ENCODE measurements at regions not wholly inside any gene's neighbourhood (a gene's known extent, or its start where the extent isn't known, plus 50 kb on each side); places are given as distances from the start of the nearest gene placed in this dataset.
"Not testable (repeated sequence)": the region's sequence is repeated elsewhere in the genome, so short reads cannot be mapped to it uniquely, and the experiment has no call there.

DNA sequence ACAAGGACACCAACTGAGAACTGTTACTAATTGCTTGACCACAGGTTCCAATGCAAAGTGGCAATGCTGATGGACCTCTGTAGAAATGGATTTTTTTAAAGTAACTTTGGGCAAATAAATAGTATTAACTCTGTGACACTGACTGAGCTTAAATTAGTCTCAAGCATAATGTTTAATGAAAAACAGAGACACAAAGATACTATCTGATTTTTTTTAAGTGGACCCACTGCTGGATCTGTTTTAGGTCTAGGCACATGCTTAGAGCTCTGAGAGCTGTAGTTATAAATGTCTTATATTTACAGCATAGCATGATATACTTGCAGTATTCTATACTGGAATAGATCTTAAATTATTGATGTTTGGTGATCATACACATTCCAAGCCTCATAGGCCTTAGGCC lies 481.6 kb upstream of the LRRC7 start:
- TF ChIP-seq POLR2A (IDR thresholded peaks at IDR 0.05): no peak
- TF ChIP-seq, protein P1, sequence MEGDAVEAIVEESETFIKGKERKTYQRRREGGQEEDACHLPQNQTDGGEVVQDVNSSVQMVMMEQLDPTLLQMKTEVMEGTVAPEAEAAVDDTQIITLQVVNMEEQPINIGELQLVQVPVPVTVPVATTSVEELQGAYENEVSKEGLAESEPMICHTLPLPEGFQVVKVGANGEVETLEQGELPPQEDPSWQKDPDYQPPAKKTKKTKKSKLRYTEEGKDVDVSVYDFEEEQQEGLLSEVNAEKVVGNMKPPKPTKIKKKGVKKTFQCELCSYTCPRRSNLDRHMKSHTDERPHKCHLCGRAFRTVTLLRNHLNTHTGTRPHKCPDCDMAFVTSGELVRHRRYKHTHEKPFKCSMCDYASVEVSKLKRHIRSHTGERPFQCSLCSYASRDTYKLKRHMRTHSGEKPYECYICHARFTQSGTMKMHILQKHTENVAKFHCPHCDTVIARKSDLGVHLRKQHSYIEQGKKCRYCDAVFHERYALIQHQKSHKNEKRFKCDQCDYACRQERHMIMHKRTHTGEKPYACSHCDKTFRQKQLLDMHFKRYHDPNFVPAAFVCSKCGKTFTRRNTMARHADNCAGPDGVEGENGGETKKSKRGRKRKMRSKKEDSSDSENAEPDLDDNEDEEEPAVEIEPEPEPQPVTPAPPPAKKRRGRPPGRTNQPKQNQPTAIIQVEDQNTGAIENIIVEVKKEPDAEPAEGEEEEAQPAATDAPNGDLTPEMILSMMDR (IDR thresholded peaks at IDR 0.05 in 4 of 5, conservative IDR thresholded peaks at IDR 0.05 in 1 of 5): no peak
- Histone ChIP-seq H3K9me3 (no peaks in the 10 kb centered on the region), H3K36me3 (no peaks in the 10 kb centered on the region), H3K4me3 (no peak overlapping the region), H3K27me3 (no peaks in the 10 kb centered on the region), H3K27ac (no peak overlapping the region), H3K4me1 (no peaks in the 10 kb centered on the region)
- ATAC-seq (no peak), DNase-seq (no peak)
- intact Hi-C loops (cut with DNase I; ENCODE audit: low total_unique reads) (no loop called here), in situ Hi-C loops (cut with MboI; ENCODE audit: low sequenced_read_pairs in 4 of 4) (no loop called here)

DNA sequence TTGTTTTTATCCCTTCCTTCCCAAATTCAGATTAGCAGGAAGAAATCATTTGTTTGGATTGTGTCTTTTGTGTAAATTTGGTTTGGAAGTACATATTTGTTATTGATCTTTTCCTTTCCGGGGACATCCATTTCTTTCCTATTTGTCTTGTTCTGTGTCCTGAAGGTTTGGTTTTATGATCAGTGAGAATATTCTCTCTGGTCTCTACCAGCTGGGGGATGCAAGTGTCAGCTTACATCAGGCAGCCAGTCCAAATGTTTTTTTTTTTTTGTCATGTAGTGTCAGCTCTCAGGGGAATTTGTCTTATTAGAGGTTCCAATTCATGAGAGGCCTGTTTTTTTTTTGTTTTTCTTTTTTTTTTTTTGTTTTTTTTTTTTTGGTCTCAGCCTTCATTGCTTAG lies 479.2 kb upstream of the LRRC7 start:
- no peak for ATAC-seq
- Histone ChIP-seq H3K36me3 (no peaks in the 10 kb centered on the region), H3K27me3 (no peaks in the 10 kb centered on the region), H3K4me3 (no peak overlapping the region), H3K9me3 (no peaks in the 10 kb centered on the region), H3K4me1 (no peaks in the 10 kb centered on the region), H3K27ac (no peak overlapping the region)
- no peak for DNase-seq
- intact Hi-C loops (cut with DNase I; ENCODE audit: low total_unique reads) (no loop called here), in situ Hi-C loops (cut with MboI; ENCODE audit: low sequenced_read_pairs in 4 of 4) (no loop called here)
- TF ChIP-seq POLR2A (IDR thresholded peaks at IDR 0.05): no peak
- TF ChIP-seq, protein P1 (IDR thresholded peaks at IDR 0.05 in 4 of 5, conservative IDR thresholded peaks at IDR 0.05 in 1 of 5): no peak

DNA sequence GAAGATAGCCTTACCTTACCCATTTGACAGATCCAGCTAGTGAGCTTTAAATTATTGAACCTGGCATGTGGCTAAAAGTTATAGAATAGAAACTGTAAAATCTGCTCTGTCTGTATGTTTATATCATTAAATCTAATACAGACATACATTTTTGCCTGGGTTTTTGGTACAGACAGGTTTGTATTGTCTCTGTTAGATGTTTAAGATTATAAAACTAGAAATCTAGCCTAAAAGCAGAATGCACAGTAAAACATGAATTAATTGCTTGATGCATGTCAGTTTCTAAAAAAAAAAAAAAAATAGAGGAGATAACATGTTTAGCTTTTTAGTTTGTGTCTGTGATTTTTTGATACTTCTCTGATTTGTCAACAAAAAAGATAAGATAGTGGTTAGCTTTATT lies 477.6 kb upstream of the LRRC7 start:
- no peak for TF ChIP-seq POLR2A (IDR thresholded peaks at IDR 0.05)
- TF ChIP-seq, protein P1 (IDR thresholded peaks at IDR 0.05 in 4 of 5, conservative IDR thresholded peaks at IDR 0.05 in 1 of 5): no peak
- Histone ChIP-seq H3K27me3 (no peaks in the 10 kb centered on the region), H3K4me3 (no peak overlapping the region), H3K9me3 (no peaks in the 10 kb centered on the region), H3K4me1 (no peaks in the 10 kb centered on the region), H3K27ac (no peak overlapping the region), H3K36me3 (no peaks in the 10 kb centered on the region)
- ATAC-seq (no peak), DNase-seq (no peak)
- in situ Hi-C loops (cut with MboI; ENCODE audit: low sequenced_read_pairs in 4 of 4): no loop called here
- intact Hi-C loops (cut with DNase I; ENCODE audit: low total_unique reads): no loop called here

DNA sequence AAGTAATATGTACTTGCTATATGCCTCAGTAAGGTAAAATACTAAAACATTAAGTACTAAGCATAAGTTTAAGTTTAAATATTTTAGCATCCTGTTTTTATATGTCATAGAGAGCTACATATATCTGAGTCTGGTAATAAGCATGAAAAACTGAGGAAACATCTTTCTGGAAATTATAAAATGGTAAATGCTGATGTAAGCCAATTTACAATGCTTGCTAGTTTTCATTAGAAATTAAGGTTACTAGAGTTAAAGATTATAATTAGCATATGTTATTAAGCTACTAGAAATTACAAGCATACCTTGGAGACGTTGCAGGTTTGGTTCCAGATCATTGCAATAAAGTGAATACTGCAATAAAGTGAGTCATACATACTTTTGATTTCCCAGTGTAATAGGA lies 477.0 kb upstream of the LRRC7 start:
- TF ChIP-seq, protein P1 (IDR thresholded peaks at IDR 0.05 in 4 of 5, conservative IDR thresholded peaks at IDR 0.05 in 1 of 5): no peak
- no peak for TF ChIP-seq POLR2A (IDR thresholded peaks at IDR 0.05)
- intact Hi-C loops (cut with DNase I; ENCODE audit: low total_unique reads) (no loop called here), in situ Hi-C loops (cut with MboI; ENCODE audit: low sequenced_read_pairs in 4 of 4) (no loop called here)
- DNase-seq: no peak
- Histone ChIP-seq H3K4me1 (no peaks in the 10 kb centered on the region), H3K9me3 (no peaks in the 10 kb centered on the region), H3K27ac (no peak overlapping the region), H3K27me3 (no peaks in the 10 kb centered on the region), H3K36me3 (no peaks in the 10 kb centered on the region), H3K4me3 (no peak overlapping the region)
- ATAC-seq: no peak

DNA sequence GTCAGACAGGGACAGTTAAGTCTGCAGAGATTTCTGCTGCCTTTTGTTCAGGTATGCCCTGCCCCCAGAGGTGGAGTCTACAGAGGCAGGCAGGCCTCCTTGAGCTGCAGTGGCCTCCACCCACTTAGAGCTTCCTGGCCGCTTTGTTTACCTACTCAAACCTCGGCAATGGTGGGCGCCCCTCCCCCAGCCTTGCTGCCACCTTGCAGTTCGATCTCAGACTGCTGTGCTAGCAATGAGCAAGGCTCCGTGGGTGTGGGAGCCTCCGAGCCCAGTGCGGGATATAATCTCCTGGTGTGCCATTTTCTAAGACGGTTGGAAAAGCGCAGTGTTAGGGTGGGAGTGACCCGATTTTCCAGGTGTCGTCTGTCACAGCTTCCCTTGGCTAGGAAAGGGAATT lies 465.7 kb upstream of the LRRC7 start:
- H3K27me3 ChIP-seq; H3K9me3 ChIP-seq; DNase-seq; ATAC-seq; H3K4me1 ChIP-seq; in situ Hi-C loops (cut with MboI; ENCODE audit: low sequenced_read_pairs in 4 of 4); H3K27ac ChIP-seq; H3K36me3 ChIP-seq; intact Hi-C loops (cut with DNase I; ENCODE audit: low total_unique reads); H3K4me3 ChIP-seq: not testable (repeated sequence)

Measured in gastrocnemius medialis (tissue), 4 donors.